K562 (cell line): ENCODE measurements at regions not wholly inside any gene's neighbourhood (a gene's known extent, or its start where the extent isn't known, plus 50 kb on each side); places are given as distances from the start of the nearest gene placed in this dataset.

ENCODE experiments used
- ASH1L ChIP-seq: fragments of 450-650 bp; IDR thresholded peaks from 2 replicates; pipeline ENCODE4 v1.6.1; 2018; ENCODE audit warnings: borderline replicate concordance, mild to moderate bottlenecking, low read depth; ENCODE audit not compliant: partially characterized antibody
- CTCF ChIP-seq, 3 experiments: IDR thresholded peaks in 2 of 3; conservative IDR thresholded peaks in 1 of 3; 2 replicates each; pipeline ENCODE4 v1.5.1; 2011 to 2012; ENCODE audit warnings: low read length in 3 of 3, mild to moderate bottlenecking in 3 of 3, control low read depth in 2 of 3, improper control_type of control experiment in 1 of 3, inconsistent platforms in 1 of 3, low read depth in 1 of 3, mixed read lengths in 1 of 3, moderate library complexity in 1 of 3; ENCODE audit not compliant: insufficient read depth in 2 of 3
- EGR1 ChIP-seq: fragments of 450-650 bp; conservative IDR thresholded peaks from 2 replicates; pipeline ENCODE4 v1.6.1; 2017; ENCODE audit warnings: mild to moderate bottlenecking
- ELF1 ChIP-seq: fragments of 200-800 bp; sonication (Bioruptor generic); IDR thresholded peaks from 2 replicates; pipeline ENCODE4 v1.6.1; 2016; ENCODE audit warnings: missing genetic modification characterization, missing compliant biosample characterization
- GTF3C2 ChIP-seq: IDR thresholded peaks from 3 replicates; pipeline ENCODE4 v1.6.1; 2011; ENCODE audit warnings: borderline replicate concordance, mild to moderate bottlenecking, moderate library complexity; ENCODE audit not compliant: insufficient read length; ENCODE audit errors: extremely low read depth
- MCM2 ChIP-seq: fragments of 450-650 bp; IDR thresholded peaks from 2 replicates; pipeline ENCODE4 v1.6.1; 2017; ENCODE audit warnings: low read depth, mild to moderate bottlenecking
- POLR2A ChIP-seq: fragments of 450-650 bp; conservative IDR thresholded peaks from 2 replicates; pipeline ENCODE4 v1.6.1; 2016
- RAD21 ChIP-seq, 2 experiments: fragments of 250-450 bp in 1 of 2; fragments of 450-650 bp in 1 of 2; sonication (Bioruptor Pico) in 1 of 2; formaldehyde crosslinking in 1 of 2; IDR thresholded peaks in 1 of 2; conservative IDR thresholded peaks in 1 of 2; 2 replicates each; pipeline versions ENCODE4 v1.4.0 to v1.8.0; 2020 to 2022; ENCODE audit warnings: mild to moderate bottlenecking in 2 of 2, moderate library complexity in 1 of 2
- REST ChIP-seq, 2 experiments: fragments of 450-650 bp; formaldehyde crosslinking in 1 of 2; IDR thresholded peaks; 2 replicates each; pipeline versions ENCODE4 v1.4.0 to v1.6.1; 2014 to 2020; ENCODE audit warnings: mild to moderate bottlenecking in 2 of 2, borderline replicate concordance in 1 of 2, low read depth in 1 of 2
- SETDB1 ChIP-seq: IDR thresholded peaks from one replicate; pipeline ENCODE4 v1.6.1; 2012; ENCODE audit warnings: low read length, control low read depth, inconsistent platforms
- ZBTB33 ChIP-seq: sonication (generic); formaldehyde crosslinking; IDR thresholded peaks from 2 replicates; pipeline ENCODE4 v1.8.1; 2023; ENCODE audit warnings: mild to moderate bottlenecking, missing genetic modification reagents
- ZNF124 ChIP-seq: sonication (generic); formaldehyde crosslinking; IDR thresholded peaks from 2 replicates; pipeline ENCODE4 v1.8.1; 2022; ENCODE audit warnings: missing genetic modification reagents
- ZNF146 ChIP-seq: IDR thresholded peaks from one replicate; pipeline ENCODE4 v1.6.1; 2018; ENCODE audit warnings: missing compliant biosample characterization; ENCODE audit not compliant: unreplicated experiment
- ZNF232 ChIP-seq: sonication (generic); formaldehyde crosslinking; IDR thresholded peaks from 2 replicates; pipeline ENCODE4 v1.8.0; 2022; ENCODE audit warnings: mild to moderate bottlenecking, missing genetic modification reagents

GRCh38 chr15:95325763-95326404, 1004.6 kb upstream of the NR2F2 start:
- TF ChIP-seq GTF3C2 (no peak), REST (IDR thresholded peaks at IDR 0.05; ENCODE audit: borderline replicate concordance) (no peak), REST (CRISPR knock-in tag; IDR thresholded peaks at IDR 0.05; ENCODE audit: low read depth) (no peak), ASH1L (no peak), EGR1 (no peak), ZBTB33 (CRISPR knock-in tag) (no peak), ZNF146 (CRISPR knock-in tag) (no peak), MCM2 (no peak), CTCF (IDR thresholded peaks at IDR 0.05 in 2 of 3, conservative IDR thresholded peaks at IDR 0.05 in 1 of 3; ENCODE audit: insufficient read depth in 2 of 3, low read depth in 1 of 3, low read length in 3 of 3) (no peak), ZNF232 (no peak), ELF1 (tag) (no peak), RAD21 (CRISPR knock-in tag; conservative IDR thresholded peaks at IDR 0.05 in 1 of 2, IDR thresholded peaks at IDR 0.05 in 1 of 2) (no peak), POLR2A (no peak), SETDB1 (no peak), ZNF124 (CRISPR knock-in tag) (no peak)
